Vagina (tissue), 2 donors: ENCODE measurements at regions not wholly inside any gene's neighbourhood (a gene's known extent, or its start where the extent isn't known, plus 50 kb on each side); places are given as distances from the start of the nearest gene placed in this dataset.

Source experiments
- CTCF ChIP-seq, 3 experiments: fragments of 450-650 bp in 2 of 3; fragments of 200-600 bp in 1 of 3; sonication (generic) in 1 of 3; IDR thresholded peaks; one replicate each; pipeline ENCODE4 v1.5.1; 2017 to 2019; ENCODE audit warnings: antibody characterized with exemption in 3 of 3, mild to moderate bottlenecking in 2 of 3, moderate library complexity in 2 of 3
- POLR2A ChIP-seq, 2 donors: fragments of 450-650 bp; IDR thresholded peaks; one replicate each; pipeline ENCODE4 v1.6.1; 2017; ENCODE audit warnings: antibody characterized with exemption in 2 of 2, mild to moderate bottlenecking in 2 of 2, moderate library complexity in 2 of 2
- POLR2AphosphoS5 ChIP-seq, 2 donors: sonication (generic); formaldehyde crosslinking; IDR thresholded peaks; one replicate each; pipeline ENCODE4 v1.9.0; 2017; ENCODE audit warnings: antibody characterized with exemption in 2 of 2, mild to moderate bottlenecking in 2 of 2, low read depth in 1 of 2; ENCODE audit not compliant: insufficient read depth in 1 of 2

- TF ChIP-seq CTCF (IDR thresholded peaks at IDR 0.05), result no peak
- no peak for TF ChIP-seq POLR2A (IDR thresholded peaks at IDR 0.05)
- TF ChIP-seq POLR2AphosphoS5 (IDR thresholded peaks at IDR 0.05; ENCODE audit: insufficient read depth in 1 of 2, low read depth in 1 of 2), result no peak
Observed at GRCh38 chr6:148074738-148075137, 267.9 kb upstream of the SASH1 start.
